ENCODE measurements at regions not wholly inside any gene's neighbourhood (a gene's known extent, or its start where the extent isn't known, plus 50 kb on each side); places are given as distances from the start of the nearest gene placed in this dataset.
A peak's percentile ranks its signal among the peaks of the same experiment; 100 is the strongest.
"Not testable (repeated sequence)": the region's sequence is repeated elsewhere in the genome, so short reads cannot be mapped to it uniquely, and the experiment has no call there.

- DNase-seq (ENCODE audit: low read depth, low spot score): no peak
Measured at GRCh38 chr12:68505970-68506369, 104.7 kb upstream of the RAP1B start.

GRCh38 chr12:68506619-68507018, 104.1 kb upstream of the RAP1B start:
- DNase-seq (ENCODE audit: low read depth, low spot score): no peak

- DNase-seq (ENCODE audit: low read depth, low spot score): no peak
Measured at GRCh38 chr12:68507657-68508056, 103.0 kb upstream of the RAP1B start.

- no peak for DNase-seq (ENCODE audit: low read depth, low spot score)
Measured at GRCh38 chr12:68508576-68508975, 102.1 kb upstream of the RAP1B start.

- no peak for DNase-seq (ENCODE audit: low read depth, low spot score)
Measured at GRCh38 chr12:68509242-68509641, 101.5 kb upstream of the RAP1B start.

GRCh38 chr12:68510397-68510796, 100.3 kb upstream of the RAP1B start:
- no peak for DNase-seq (ENCODE audit: low read depth, low spot score)

- DNase-seq (ENCODE audit: low read depth, low spot score): no peak
Measured at GRCh38 chr12:68514807-68515411, 95.8 kb upstream of the RAP1B start.

- no peak for DNase-seq (ENCODE audit: low read depth, low spot score)
Measured at GRCh38 chr12:68515793-68516192, 94.9 kb upstream of the RAP1B start.

GRCh38 chr12:68521321-68521839, 89.3 kb upstream of the RAP1B start:
- no peak for DNase-seq (ENCODE audit: low read depth, low spot score)

- no peak for DNase-seq (ENCODE audit: low read depth, low spot score)
Measured at GRCh38 chr12:68521848-68522502, 88.7 kb upstream of the RAP1B start.

- no peak for DNase-seq (ENCODE audit: low read depth, low spot score)
Measured at GRCh38 chr12:68529466-68529865, 81.2 kb upstream of the RAP1B start.

GRCh38 chr12:68529869-68530268, 80.8 kb upstream of the RAP1B start:
- no peak for DNase-seq (ENCODE audit: low read depth, low spot score)

GRCh38 chr12:68530299-68530698, 80.4 kb upstream of the RAP1B start:
- DNase-seq (ENCODE audit: low read depth, low spot score): no peak

- DNase-seq (ENCODE audit: low read depth, low spot score): no peak
Measured at GRCh38 chr12:68530965-68531364, 79.7 kb upstream of the RAP1B start.

GRCh38 chr12:68532204-68532886, 78.4 kb upstream of the RAP1B start:
- no peak for DNase-seq (ENCODE audit: low read depth, low spot score)

GRCh38 chr12:68532887-68533248, 77.8 kb upstream of the RAP1B start:
- no peak for DNase-seq (ENCODE audit: low read depth, low spot score)

GRCh38 chr12:68534108-68534507, 76.6 kb upstream of the RAP1B start:
- DNase-seq (ENCODE audit: low read depth, low spot score): no peak

GRCh38 chr12:68536885-68537485, 73.7 kb upstream of the RAP1B start:
- no peak for DNase-seq (ENCODE audit: low read depth, low spot score)

GRCh38 chr12:68537571-68537970, 73.1 kb upstream of the RAP1B start:
- DNase-seq (ENCODE audit: low read depth, low spot score): no peak

- peak; percentile 60 for DNase-seq (ENCODE audit: low read depth, low spot score)
Measured at GRCh38 chr12:68538726-68539614, 71.7 kb upstream of the RAP1B start.

GRCh38 chr12:68539615-68539952, 71.1 kb upstream of the RAP1B start:
- no peak for DNase-seq (ENCODE audit: low read depth, low spot score)

GRCh38 chr12:68540768-68541167, 69.9 kb upstream of the RAP1B start:
- DNase-seq (ENCODE audit: low read depth, low spot score): not testable (repeated sequence)
